22Rv1 (cell line): ENCODE measurements at regions not wholly inside any gene's neighbourhood (a gene's known extent, or its start where the extent isn't known, plus 50 kb on each side); places are given as distances from the start of the nearest gene placed in this dataset.

ENCODE experiments used
- H3K27ac ChIP-seq: fragments of 450-650 bp; 2 replicates; pipeline ENCODE4 v1.5.1; 2017
- ZFX ChIP-seq: fragments of 450-650 bp; IDR thresholded peaks from 2 replicates; pipeline ENCODE4 v1.6.1; 2017; ENCODE audit warnings: antibody characterized with exemption, borderline replicate concordance
- TF ChIP-seq, protein P1 (sequence below): fragments of 450-650 bp; IDR thresholded peaks from 2 replicates; pipeline ENCODE4 v1.5.1; 2017; ENCODE audit warnings: mild to moderate bottlenecking

DNA sequence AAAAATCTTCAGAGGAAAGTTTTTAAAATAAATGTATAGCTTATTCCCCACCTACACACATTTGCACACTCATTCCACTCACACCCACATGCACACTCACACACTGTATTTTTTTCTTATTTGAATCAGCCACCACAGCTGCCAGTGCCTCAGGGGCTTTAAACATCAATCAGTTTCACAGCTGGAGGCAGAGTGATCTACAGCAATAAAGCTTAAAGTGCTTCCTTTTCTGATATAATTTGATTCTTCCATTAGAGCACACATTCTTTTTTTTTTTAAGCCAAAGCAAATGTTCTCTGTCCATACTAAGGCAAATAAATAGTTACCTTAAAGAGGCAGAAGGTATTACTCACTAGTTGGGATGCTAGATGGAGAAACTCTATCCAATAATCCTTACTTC lies 498.8 kb upstream of the POU3F2 start:
- no peak for TF ChIP-seq ZFX
- TF ChIP-seq, protein P1, sequence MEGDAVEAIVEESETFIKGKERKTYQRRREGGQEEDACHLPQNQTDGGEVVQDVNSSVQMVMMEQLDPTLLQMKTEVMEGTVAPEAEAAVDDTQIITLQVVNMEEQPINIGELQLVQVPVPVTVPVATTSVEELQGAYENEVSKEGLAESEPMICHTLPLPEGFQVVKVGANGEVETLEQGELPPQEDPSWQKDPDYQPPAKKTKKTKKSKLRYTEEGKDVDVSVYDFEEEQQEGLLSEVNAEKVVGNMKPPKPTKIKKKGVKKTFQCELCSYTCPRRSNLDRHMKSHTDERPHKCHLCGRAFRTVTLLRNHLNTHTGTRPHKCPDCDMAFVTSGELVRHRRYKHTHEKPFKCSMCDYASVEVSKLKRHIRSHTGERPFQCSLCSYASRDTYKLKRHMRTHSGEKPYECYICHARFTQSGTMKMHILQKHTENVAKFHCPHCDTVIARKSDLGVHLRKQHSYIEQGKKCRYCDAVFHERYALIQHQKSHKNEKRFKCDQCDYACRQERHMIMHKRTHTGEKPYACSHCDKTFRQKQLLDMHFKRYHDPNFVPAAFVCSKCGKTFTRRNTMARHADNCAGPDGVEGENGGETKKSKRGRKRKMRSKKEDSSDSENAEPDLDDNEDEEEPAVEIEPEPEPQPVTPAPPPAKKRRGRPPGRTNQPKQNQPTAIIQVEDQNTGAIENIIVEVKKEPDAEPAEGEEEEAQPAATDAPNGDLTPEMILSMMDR, result no peak
- H3K27ac ChIP-seq, result no peak overlapping the region

DNA sequence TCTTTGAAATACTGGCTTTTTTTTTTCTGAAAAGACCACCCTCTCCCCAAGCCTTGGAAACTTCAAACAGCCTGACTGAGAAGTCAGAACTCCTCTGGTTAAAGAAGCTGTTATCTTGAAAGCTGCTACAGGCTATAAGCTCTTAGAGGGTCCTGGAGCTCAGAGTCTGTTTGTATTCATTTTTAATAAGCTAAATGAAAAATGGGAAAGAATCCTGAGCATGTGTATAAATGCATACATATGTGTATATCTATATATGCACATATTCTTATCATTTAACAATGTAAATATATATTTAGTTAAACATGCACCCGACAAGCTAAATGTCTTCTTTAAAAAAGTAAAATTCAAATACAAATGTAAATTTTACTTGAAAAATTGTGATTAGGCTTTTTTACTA lies 494.9 kb upstream of the POU3F2 start:
- TF ChIP-seq, protein P1, result no peak
- TF ChIP-seq ZFX, result no peak
- no peak overlapping the region for H3K27ac ChIP-seq

DNA sequence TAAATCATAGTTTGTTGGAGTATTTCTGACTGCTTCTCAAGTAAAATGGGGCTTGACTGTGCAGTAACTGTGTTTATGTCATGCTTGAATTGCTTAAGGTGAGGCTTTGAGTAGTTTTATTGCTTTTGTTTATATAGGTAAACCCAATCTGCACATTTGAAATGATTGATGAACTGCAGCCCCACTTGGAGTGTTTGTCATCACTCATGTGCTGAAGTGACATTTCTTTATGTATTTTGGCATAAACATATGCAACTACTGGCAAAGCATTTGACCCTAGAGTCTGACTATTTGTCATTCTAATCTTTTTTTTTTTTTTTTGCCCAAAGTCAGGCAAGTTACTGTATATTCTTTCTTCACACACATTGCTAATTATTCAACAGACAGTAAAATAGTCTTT lies 491.4 kb upstream of the POU3F2 start:
- H3K27ac ChIP-seq, result no peak overlapping the region
- no peak for TF ChIP-seq ZFX
- TF ChIP-seq, protein P1, result no peak

DNA sequence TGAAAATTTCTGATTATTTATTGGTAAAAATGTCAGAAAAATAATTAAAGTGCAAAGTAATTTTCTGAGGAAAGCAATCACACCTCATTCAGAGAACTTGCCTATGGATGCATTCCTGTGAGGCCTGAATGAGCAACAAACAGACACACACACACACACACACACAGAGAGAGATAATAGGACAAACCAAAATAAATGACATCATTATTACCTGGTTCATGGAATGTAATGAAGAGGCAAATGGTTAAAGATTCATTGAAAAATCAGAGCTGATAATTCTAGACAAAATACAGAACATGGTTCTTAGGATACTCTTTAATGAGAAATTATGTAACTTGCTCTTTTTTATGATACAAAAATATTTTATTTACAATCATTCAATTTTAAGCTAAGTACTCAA lies 490.6 kb upstream of the POU3F2 start:
- no peak for TF ChIP-seq ZFX
- TF ChIP-seq, protein P1, result no peak
- H3K27ac ChIP-seq, result no peak overlapping the region

DNA sequence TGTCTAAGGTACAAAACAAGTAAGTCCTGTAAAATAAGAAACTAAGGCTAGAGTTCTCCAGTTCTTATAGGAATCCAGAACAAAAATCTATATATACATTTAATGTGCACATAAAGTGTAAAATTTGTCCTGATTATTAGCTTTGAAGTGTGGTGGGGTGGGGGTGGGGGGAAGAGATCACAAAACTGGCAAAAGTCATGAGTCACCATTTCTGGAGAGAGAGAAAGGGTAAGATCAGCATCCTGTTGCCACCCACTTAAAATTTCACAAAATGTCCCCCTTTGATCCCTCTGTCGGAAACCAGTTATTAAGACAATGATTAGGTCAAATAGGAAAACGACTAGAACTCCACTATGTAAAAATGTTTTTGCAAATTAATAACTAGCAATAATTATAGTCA lies 482.0 kb upstream of the POU3F2 start:
- TF ChIP-seq, protein P1, result no peak
- TF ChIP-seq ZFX, result no peak

DNA sequence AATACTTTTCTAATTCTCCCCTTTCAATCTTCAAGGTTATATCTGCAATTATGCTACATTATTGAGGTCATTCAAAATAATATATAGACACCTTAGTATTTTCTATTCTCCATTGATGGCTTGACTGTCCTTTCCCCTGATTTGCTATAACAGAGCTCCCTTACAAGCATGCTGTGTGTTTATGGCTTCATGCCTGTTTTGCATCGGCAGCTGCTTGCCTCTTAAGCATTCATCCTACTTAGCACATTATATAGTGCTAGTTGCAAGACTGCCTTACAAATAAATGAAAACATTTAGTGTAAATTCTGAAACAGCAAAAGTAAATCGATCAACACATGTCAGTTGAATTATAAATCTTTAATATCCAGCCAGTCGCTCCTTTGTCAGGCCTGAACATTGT lies 476.2 kb upstream of the POU3F2 start:
- no peak overlapping the region for H3K27ac ChIP-seq
- TF ChIP-seq, protein P1, result no peak
- TF ChIP-seq ZFX, result no peak

More for the DNA sequence above, 482.0 kb upstream of the POU3F2 start:
- no peak overlapping the region for H3K27ac ChIP-seq

DNA sequence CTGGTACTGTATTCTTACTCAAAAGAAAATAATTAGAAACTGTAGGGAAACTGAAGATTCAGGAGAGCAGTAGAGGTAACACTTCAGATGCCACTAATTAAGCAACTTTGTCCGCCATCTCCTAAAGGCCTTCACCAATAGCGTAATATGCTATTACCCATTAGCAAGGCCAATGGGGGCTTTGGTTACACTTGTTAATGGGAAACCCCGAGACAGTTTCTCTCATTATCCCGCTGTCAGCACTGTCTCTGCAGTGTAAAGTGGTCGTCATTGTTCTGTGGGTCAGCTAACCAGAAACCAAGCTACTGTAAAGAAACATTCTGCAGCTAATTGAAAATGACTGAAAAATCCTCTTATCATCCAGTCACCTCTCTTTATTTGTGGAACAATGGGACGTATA lies 468.0 kb upstream of the POU3F2 start:
- TF ChIP-seq ZFX, result no peak
- TF ChIP-seq, protein P1, result no peak
- H3K27ac ChIP-seq, result no peak overlapping the region
